IPS-15b (cell line): ENCODE measurements at regions not wholly inside any gene's neighbourhood (a gene's known extent, or its start where the extent isn't known, plus 50 kb on each side); places are given as distances from the start of the nearest gene placed in this dataset.

ENCODE experiments used
- H3K27me3 ChIP-seq: one replicate; pipeline ENCODE4 v1.6.1; 2013; ENCODE audit warnings: low read length; ENCODE audit not compliant: control insufficient read depth, insufficient read depth
- H3K36me3 ChIP-seq: one replicate; pipeline ENCODE4 v1.6.1; 2013; ENCODE audit warnings: low read length; ENCODE audit not compliant: control insufficient read depth, insufficient read depth
- H3K4me1 ChIP-seq: one replicate; pipeline ENCODE4 v1.6.1; 2013; ENCODE audit warnings: mild to moderate bottlenecking, low read length; ENCODE audit not compliant: control insufficient read depth, insufficient read depth
- H3K4me3 ChIP-seq: one replicate; pipeline ENCODE4 v1.5.1; 2013; ENCODE audit warnings: low read depth, low read length
- H3K9ac ChIP-seq: one replicate; pipeline ENCODE4 v1.6.1; 2013; ENCODE audit warnings: low read depth, mild to moderate bottlenecking, low read length
- H3K9me3 ChIP-seq: one replicate; pipeline ENCODE4 v1.6.1; 2013; ENCODE audit warnings: mild to moderate bottlenecking, low read length; ENCODE audit not compliant: control insufficient read depth, insufficient read depth

DNA sequence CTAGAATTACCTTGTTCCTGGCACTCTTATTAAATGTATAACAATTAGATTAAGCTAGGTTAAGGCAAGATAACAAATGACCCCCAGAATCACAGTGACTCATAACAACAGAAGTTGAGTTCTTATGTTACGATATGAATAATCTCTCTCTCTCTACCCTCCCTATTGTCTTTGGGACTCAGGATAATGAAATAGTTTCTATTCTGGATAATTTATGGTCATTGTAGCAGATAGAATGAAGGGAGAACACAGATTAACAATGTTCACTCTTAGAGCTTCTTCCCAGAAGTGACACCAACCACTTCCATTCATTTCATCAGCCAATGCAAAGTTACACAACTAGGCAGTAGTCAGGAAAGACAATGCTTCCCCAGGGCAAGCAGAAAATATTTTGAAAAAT is 334.5 kb downstream of the C11orf87 start:
- Histone ChIP-seq H3K36me3 (no peaks in the 10 kb centered on the region), H3K4me1 (no peaks in the 10 kb centered on the region), H3K9me3 (no peaks in the 10 kb centered on the region), H3K9ac (no peak overlapping the region), H3K27me3 (no peaks in the 10 kb centered on the region), H3K4me3 (no peak overlapping the region)

DNA sequence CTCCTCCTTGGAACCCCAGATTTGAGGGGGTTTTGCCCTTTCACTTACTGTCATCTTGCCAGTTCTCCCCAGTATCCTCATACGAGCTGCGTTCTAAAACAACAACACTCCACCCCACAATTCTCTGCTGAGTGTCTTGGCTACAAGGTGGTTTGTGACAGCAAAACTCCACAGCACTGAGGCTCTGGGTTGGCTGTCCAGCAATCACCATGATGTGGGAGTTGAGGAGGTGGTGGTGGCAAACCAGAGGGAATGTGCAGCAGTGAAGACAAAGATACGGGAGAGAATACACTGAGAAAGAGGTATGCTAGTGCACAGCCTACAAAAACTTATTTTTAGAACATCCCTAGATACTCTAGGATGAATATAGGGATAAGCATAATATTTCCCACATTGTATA is 335.0 kb downstream of the C11orf87 start:
- no peaks in the 10 kb centered on the region for H3K27me3 ChIP-seq
- no peaks in the 10 kb centered on the region for H3K4me1 ChIP-seq
- H3K36me3 ChIP-seq = no peaks in the 10 kb centered on the region
- no peak overlapping the region for H3K4me3 ChIP-seq
- H3K9ac ChIP-seq = no peak overlapping the region
- no peaks in the 10 kb centered on the region for H3K9me3 ChIP-seq

- Histone ChIP-seq H3K9me3 (no peaks in the 10 kb centered on the region), H3K9ac (no peak overlapping the region), H3K36me3 (no peaks in the 10 kb centered on the region), H3K4me1 (no peaks in the 10 kb centered on the region), H3K27me3 (no peaks in the 10 kb centered on the region), H3K4me3 (no peak overlapping the region)
Observed at GRCh38 chr11:109762546-109762945, 330.6 kb upstream of the ZC3H12C start.

- no peaks in the 10 kb centered on the region for H3K9me3 ChIP-seq
- H3K4me1 ChIP-seq = no peaks in the 10 kb centered on the region
- H3K36me3 ChIP-seq = no peaks in the 10 kb centered on the region
- H3K9ac ChIP-seq = no peak overlapping the region
- H3K4me3 ChIP-seq = no peak overlapping the region
- H3K27me3 ChIP-seq = no peaks in the 10 kb centered on the region
Observed at GRCh38 chr11:109765709-109766311, 327.4 kb upstream of the ZC3H12C start.

DNA sequence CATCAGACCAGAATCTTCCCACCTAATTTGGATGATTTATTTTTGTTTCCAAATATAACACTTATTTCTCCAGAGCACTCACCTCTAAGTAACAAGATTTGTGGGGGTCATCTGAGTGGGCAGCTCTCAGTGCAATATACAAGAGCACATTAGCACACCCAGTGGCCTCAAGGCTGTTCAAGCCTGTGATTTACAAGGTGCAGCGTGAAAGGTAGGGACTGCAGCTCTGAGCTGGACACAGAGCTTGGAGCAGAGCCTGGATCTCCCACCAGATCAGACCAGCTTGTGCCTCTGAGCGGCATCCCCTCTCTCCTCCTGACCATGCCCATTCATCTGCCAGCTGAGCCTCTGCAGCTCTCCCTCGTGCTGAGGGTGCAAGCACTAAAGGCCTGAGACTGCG is 323.3 kb upstream of the ZC3H12C start:
- no peak overlapping the region for H3K4me3 ChIP-seq
- no peak overlapping the region for H3K9ac ChIP-seq
- H3K9me3 ChIP-seq = no peaks in the 10 kb centered on the region
- H3K36me3 ChIP-seq = no peaks in the 10 kb centered on the region
- H3K4me1 ChIP-seq = no peaks in the 10 kb centered on the region
- H3K27me3 ChIP-seq = no peaks in the 10 kb centered on the region

GRCh38 chr11:109770323-109770722 is 322.9 kb upstream of the ZC3H12C start:
- H3K36me3 ChIP-seq = no peaks in the 10 kb centered on the region

GRCh38 chr11:109772892-109773291 is 320.3 kb upstream of the ZC3H12C start:
- Histone ChIP-seq H3K9ac (no peak overlapping the region), H3K9me3 (no peaks in the 10 kb centered on the region), H3K27me3 (no peaks in the 10 kb centered on the region), H3K4me3 (no peak overlapping the region), H3K36me3 (no peaks in the 10 kb centered on the region), H3K4me1 (no peaks in the 10 kb centered on the region)

More at GRCh38 chr11:109770323-109770722, 322.9 kb upstream of the ZC3H12C start:
- Histone ChIP-seq H3K4me1 (no peaks in the 10 kb centered on the region), H3K9me3 (no peaks in the 10 kb centered on the region), H3K4me3 (no peak overlapping the region), H3K27me3 (no peaks in the 10 kb centered on the region), H3K9ac (no peak overlapping the region)

GRCh38 chr11:109775686-109776085 is 317.5 kb upstream of the ZC3H12C start:
- Histone ChIP-seq H3K36me3 (no peaks in the 10 kb centered on the region), H3K4me3 (no peak overlapping the region), H3K27me3 (no peaks in the 10 kb centered on the region), H3K4me1 (no peaks in the 10 kb centered on the region), H3K9ac (no peak overlapping the region), H3K9me3 (no peaks in the 10 kb centered on the region)

- Histone ChIP-seq H3K4me1 (no peaks in the 10 kb centered on the region), H3K9me3 (no peaks in the 10 kb centered on the region), H3K36me3 (no peaks in the 10 kb centered on the region), H3K4me3 (no peak overlapping the region), H3K9ac (no peak overlapping the region), H3K27me3 (no peaks in the 10 kb centered on the region)
Observed at GRCh38 chr11:109783014-109783413, 310.2 kb upstream of the ZC3H12C start.

DNA sequence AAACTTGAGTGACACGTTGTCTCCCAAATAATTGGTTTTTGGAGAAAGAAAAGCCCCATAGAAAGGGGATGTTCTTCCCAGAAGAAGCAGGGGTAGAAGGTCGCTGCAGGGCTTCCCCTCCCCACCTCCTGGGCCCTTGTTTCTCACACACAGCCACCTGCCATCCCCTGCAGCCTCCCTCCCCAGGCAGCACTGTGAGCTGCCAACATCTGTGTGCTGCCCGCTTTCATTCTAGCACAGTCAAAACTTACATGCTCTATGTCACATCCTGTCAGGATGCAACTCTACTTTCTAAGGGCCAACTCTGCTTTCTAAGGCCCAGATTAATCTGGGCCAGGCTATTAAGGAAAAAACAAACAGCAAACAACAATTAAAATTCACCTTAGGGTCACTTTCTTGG is 309.4 kb upstream of the ZC3H12C start:
- Histone ChIP-seq H3K9ac (no peak overlapping the region), H3K27me3 (no peaks in the 10 kb centered on the region), H3K9me3 (no peaks in the 10 kb centered on the region), H3K4me1 (no peaks in the 10 kb centered on the region), H3K36me3 (no peaks in the 10 kb centered on the region), H3K4me3 (no peak overlapping the region)

GRCh38 chr11:109784536-109784935 is 308.7 kb upstream of the ZC3H12C start:
- Histone ChIP-seq H3K9ac (no peak overlapping the region), H3K4me1 (no peaks in the 10 kb centered on the region), H3K27me3 (no peaks in the 10 kb centered on the region), H3K4me3 (no peak overlapping the region), H3K9me3 (no peaks in the 10 kb centered on the region), H3K36me3 (no peaks in the 10 kb centered on the region)

DNA sequence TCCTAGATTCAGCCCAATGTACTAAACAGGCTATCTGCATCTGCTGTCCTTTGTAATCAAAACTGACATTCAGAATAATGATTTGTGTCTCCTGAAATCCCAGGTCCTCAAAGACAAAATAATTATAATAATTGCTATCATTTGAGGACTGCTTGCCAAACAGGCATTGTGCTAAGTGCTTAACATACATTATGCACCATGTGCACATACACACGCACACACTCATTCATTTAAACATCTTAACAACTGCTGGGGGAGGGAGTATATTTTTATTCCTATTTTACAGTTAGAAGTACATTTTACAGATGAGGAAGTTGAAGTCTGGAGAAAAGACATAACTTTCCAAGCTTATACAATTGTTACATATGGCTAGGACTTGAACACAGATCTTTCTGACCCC is 308.0 kb upstream of the ZC3H12C start:
- Histone ChIP-seq H3K27me3 (no peaks in the 10 kb centered on the region), H3K4me3 (no peak overlapping the region), H3K36me3 (no peaks in the 10 kb centered on the region), H3K9me3 (no peaks in the 10 kb centered on the region), H3K4me1 (no peaks in the 10 kb centered on the region), H3K9ac (no peak overlapping the region)
